ENCODE measurements at regions not wholly inside any gene's neighbourhood (a gene's known extent, or its start where the extent isn't known, plus 50 kb on each side); places are given as distances from the start of the nearest gene placed in this dataset.

DNA sequence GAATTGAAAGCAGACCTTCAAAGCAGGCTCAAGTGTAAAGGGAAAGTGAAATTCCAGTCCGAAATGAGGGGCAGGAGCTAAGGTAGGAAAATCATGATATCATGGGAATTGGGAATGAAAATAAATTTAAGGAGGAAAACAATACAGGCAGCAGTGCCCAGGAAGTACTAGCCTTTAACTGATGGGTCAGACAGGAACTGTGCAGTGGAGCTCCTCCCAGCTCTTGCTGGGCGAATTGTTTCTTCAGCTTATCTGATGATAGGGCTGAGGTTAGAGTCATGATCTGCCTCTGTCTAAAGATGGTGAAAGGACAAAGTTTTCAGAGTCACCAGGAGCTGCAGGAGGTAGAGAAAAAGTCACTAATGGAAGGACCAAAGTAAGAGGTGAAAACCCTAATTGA is 457.9 kb upstream of the PTCHD4 start:
- no peak for TF ChIP-seq CSDC2 (CRISPR knock-in tag; IDR thresholded peaks at IDR 0.05)
- ATAC-seq = peak; percentile 88

DNA sequence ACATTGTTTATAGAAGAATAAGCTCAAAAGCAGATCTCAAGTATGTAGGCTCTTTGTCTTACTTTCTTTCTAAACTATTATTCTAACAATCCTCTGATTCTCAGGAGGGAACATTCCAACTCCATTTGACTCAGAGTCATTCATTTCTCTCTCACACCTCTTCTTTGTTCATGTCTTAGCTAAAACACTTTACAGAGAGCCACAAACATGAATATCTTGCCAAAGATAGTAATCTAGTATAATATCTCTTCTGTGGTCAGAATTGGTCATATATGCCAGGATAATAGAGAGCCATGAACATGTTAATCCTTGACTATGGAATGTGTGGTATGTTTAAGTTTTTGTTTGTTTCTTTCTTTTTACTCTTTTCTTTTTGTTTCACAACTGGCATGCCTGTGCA is 456.0 kb upstream of the PTCHD4 start:
- TF ChIP-seq ZNF70 (CRISPR knock-in tag; IDR thresholded peaks at IDR 0.05) = no peak
- TF ChIP-seq ESRRG (CRISPR knock-in tag; IDR thresholded peaks at IDR 0.05) = no peak
- TF ChIP-seq BACH2 (CRISPR knock-in tag; IDR thresholded peaks at IDR 0.05; ENCODE audit: borderline replicate concordance) = no peak
- TF ChIP-seq, protein P1, sequence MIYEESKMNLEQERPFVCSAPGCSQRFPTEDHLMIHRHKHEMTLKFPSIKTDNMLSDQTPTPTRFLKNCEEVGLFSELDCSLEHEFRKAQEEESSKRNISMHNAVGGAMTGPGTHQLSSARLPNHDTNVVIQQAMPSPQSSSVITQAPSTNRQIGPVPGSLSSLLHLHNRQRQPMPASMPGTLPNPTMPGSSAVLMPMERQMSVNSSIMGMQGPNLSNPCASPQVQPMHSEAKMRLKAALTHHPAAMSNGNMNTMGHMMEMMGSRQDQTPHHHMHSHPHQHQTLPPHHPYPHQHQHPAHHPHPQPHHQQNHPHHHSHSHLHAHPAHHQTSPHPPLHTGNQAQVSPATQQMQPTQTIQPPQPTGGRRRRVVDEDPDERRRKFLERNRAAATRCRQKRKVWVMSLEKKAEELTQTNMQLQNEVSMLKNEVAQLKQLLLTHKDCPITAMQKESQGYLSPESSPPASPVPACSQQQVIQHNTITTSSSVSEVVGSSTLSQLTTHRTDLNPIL (CRISPR knock-in tag; IDR thresholded peaks at IDR 0.05; ENCODE audit: low read depth) = no peak
- TF ChIP-seq, protein P2, sequence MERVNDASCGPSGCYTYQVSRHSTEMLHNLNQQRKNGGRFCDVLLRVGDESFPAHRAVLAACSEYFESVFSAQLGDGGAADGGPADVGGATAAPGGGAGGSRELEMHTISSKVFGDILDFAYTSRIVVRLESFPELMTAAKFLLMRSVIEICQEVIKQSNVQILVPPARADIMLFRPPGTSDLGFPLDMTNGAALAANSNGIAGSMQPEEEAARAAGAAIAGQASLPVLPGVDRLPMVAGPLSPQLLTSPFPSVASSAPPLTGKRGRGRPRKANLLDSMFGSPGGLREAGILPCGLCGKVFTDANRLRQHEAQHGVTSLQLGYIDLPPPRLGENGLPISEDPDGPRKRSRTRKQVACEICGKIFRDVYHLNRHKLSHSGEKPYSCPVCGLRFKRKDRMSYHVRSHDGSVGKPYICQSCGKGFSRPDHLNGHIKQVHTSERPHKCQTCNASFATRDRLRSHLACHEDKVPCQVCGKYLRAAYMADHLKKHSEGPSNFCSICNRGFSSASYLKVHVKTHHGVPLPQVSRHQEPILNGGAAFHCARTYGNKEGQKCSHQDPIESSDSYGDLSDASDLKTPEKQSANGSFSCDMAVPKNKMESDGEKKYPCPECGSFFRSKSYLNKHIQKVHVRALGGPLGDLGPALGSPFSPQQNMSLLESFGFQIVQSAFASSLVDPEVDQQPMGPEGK (CRISPR knock-in tag; IDR thresholded peaks at IDR 0.05; ENCODE audit: borderline replicate concordance) = no peak
- TF ChIP-seq SNAI2 (CRISPR knock-in tag; IDR thresholded peaks at IDR 0.05) = no peak
- no peak for TF ChIP-seq GLIS3 (CRISPR knock-in tag; IDR thresholded peaks at IDR 0.05)
- TF ChIP-seq ARNTL (CRISPR knock-in tag; IDR thresholded peaks at IDR 0.05; ENCODE audit: borderline replicate concordance, low read depth) = no peak
- TF ChIP-seq PPARA (CRISPR knock-in tag; IDR thresholded peaks at IDR 0.05; ENCODE audit: borderline replicate concordance) = no peak
- no peak for TF ChIP-seq RARB (CRISPR knock-in tag; IDR thresholded peaks at IDR 0.05)
- no peak for TF ChIP-seq ZFP30 (CRISPR knock-in tag; IDR thresholded peaks at IDR 0.05)
- peak; percentile 58; the same call in 2 of the 3 replicates for ATAC-seq

DNA sequence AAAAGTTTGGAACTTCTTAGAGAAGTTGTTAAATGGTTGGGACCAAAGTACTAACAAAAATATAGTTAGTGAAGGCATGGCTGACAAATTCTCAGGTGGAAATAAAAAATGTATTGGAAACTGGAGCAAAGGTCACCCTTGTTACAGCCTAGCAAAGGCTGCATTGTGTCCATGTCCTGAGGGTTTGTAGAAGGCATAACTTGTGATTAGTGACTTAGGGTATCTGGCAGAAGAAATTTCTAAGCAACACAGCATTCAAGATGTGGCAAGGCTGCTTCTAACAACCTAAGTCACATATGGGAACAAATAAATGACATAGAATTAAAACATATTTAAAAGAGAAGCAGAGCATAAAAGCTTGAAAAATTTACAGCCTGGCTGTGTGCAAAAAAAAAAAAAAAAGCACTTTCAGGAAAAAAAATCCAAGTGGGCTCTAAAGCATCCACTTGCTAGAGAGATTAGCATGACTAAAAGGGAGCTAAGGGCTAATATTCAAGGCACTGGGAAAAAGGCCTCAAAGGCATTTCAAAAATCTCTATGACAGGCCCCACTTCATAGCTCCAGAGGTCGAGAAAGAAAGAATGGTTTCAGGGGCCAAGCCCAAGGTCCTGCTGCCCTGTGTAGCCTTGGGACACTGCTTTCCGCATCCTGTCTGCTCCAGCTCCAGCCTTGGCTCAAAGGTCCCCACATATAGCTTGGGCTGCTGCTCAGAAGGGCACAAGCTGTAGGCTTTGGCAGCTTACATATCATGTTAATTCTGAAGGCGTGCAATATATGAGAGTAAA is 453.2 kb upstream of the PTCHD4 start:
- no peak for ATAC-seq

More for the DNA sequence above, 453.2 kb upstream of the PTCHD4 start:
- TF ChIP-seq ZNF70 (CRISPR knock-in tag; IDR thresholded peaks at IDR 0.05) (no peak), TOX (CRISPR knock-in tag; IDR thresholded peaks at IDR 0.05; ENCODE audit: borderline replicate concordance) (no peak), OSR1 (CRISPR knock-in tag; IDR thresholded peaks at IDR 0.05) (no peak), ISL1 (CRISPR knock-in tag; IDR thresholded peaks at IDR 0.05) (no peak), RARB (CRISPR knock-in tag; IDR thresholded peaks at IDR 0.05) (no peak), ZNF8 (CRISPR knock-in tag; IDR thresholded peaks at IDR 0.05) (no peak), ZFP30 (CRISPR knock-in tag; IDR thresholded peaks at IDR 0.05) (no peak), ZNF565 (CRISPR knock-in tag; conservative IDR thresholded peaks at IDR 0.05; ENCODE audit: low read depth) (no peak), PPARA (CRISPR knock-in tag; IDR thresholded peaks at IDR 0.05; ENCODE audit: borderline replicate concordance) (no peak)
- TF ChIP-seq, protein P3, sequence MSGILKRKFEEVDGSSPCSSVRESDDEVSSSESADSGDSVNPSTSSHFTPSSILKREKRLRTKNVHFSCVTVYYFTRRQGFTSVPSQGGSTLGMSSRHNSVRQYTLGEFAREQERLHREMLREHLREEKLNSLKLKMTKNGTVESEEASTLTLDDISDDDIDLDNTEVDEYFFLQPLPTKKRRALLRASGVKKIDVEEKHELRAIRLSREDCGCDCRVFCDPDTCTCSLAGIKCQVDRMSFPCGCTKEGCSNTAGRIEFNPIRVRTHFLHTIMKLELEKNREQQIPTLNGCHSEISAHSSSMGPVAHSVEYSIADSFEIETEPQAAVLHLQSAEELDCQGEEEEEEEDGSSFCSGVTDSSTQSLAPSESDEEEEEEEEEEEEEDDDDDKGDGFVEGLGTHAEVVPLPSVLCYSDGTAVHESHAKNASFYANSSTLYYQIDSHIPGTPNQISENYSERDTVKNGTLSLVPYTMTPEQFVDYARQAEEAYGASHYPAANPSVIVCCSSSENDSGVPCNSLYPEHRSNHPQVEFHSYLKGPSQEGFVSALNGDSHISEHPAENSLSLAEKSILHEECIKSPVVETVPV (CRISPR knock-in tag; IDR thresholded peaks at IDR 0.05) = no peak
- TF ChIP-seq, protein P4, sequence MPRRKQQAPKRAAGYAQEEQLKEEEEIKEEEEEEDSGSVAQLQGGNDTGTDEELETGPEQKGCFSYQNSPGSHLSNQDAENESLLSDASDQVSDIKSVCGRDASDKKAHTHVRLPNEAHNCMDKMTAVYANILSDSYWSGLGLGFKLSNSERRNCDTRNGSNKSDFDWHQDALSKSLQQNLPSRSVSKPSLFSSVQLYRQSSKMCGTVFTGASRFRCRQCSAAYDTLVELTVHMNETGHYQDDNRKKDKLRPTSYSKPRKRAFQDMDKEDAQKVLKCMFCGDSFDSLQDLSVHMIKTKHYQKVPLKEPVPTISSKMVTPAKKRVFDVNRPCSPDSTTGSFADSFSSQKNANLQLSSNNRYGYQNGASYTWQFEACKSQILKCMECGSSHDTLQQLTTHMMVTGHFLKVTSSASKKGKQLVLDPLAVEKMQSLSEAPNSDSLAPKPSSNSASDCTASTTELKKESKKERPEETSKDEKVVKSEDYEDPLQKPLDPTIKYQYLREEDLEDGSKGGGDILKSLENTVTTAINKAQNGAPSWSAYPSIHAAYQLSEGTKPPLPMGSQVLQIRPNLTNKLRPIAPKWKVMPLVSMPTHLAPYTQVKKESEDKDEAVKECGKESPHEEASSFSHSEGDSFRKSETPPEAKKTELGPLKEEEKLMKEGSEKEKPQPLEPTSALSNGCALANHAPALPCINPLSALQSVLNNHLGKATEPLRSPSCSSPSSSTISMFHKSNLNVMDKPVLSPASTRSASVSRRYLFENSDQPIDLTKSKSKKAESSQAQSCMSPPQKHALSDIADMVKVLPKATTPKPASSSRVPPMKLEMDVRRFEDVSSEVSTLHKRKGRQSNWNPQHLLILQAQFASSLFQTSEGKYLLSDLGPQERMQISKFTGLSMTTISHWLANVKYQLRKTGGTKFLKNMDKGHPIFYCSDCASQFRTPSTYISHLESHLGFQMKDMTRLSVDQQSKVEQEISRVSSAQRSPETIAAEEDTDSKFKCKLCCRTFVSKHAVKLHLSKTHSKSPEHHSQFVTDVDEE (CRISPR knock-in tag; IDR thresholded peaks at IDR 0.05) = no peak
- TF ChIP-seq, protein P1 (CRISPR knock-in tag; IDR thresholded peaks at IDR 0.05; ENCODE audit: low read depth) = no peak

Measured in SK-N-SH treated with all-trans-retinoic acid at 6 μM for 48 hours (cell line).